NCI-H2227 treated with DMSO at 0.1 percent for 48 hours (cell line): ENCODE measurements at regions not wholly inside any gene's neighbourhood (a gene's known extent, or its start where the extent isn't known, plus 50 kb on each side); places are given as distances from the start of the nearest gene placed in this dataset.
"Not testable (repeated sequence)": the region's sequence is repeated elsewhere in the genome, so short reads cannot be mapped to it uniquely, and the experiment has no call there.

Source experiments
- DNase-seq: peaks from one replicate; lab custom pipeline; 2025; lab: John Stamatoyannopoulos, UW

- no peak for DNase-seq
Observed at GRCh38 chr5:40277161-40277906, 402.4 kb upstream of the PTGER4 start.

GRCh38 chr5:40276426-40277102, 403.2 kb upstream of the PTGER4 start:
- DNase-seq, result no peak

DNA sequence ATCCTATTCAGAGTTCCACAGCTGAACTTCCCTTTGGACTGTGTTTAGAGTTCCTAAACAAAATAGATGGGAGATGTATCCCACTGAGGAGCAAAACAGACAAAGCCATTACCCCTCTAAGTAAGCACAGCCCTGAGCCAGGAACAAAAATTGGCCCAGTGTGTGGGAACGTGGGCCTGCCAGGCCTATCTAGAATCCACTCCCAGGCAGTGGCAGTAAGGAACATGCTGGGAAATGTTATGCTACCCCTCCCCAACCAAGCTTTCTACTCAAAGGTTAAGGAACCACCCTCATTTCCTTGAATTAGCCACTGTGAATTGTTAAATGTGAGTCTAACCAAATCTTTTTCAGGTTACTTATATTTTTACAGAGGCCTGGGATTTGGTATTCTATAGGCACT, 405.1 kb upstream of the PTGER4 start:
- no peak for DNase-seq

DNA sequence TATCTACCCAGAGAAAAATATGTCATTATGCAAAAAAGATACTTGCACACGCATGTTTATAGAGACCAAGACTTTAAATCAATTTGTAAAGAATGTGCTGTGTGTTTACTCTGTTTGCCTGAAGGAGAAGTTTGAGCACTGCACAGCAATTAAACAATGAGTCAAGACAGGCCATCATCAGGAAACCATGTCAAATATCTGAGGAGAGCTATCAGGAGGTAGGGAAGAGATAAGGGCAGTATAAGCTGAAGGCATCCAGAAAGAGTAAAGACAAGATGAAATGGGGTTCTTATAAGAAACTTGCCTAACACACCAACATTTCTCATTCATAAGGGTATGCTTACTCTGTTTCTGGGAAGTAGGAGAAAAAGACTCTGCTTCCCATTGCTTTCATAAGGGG, 405.8 kb upstream of the PTGER4 start:
- DNase-seq, result no peak

GRCh38 chr5:40271476-40271875, 408.2 kb upstream of the PTGER4 start:
- no peak for DNase-seq

GRCh38 chr5:40270274-40270845, 409.4 kb upstream of the PTGER4 start:
- no peak for DNase-seq

DNA sequence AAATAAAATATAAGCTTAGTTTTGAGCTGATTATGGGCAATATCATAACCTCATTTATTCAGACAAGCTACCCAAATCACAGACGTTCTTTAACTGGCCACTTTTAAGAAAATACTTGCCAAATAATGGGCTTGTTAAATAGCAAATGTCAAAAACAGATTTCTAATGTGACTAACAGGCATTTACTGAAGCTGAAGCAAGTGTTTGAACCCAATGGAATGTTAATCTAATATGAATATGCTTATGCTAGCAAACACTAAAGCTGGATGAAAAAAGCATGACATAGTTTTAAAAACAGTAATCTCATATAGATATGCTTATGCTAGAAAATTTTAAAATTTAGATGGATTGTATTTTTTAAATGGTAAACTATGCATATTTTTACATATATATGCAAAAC, 411.6 kb upstream of the PTGER4 start:
- DNase-seq, result no peak

DNA sequence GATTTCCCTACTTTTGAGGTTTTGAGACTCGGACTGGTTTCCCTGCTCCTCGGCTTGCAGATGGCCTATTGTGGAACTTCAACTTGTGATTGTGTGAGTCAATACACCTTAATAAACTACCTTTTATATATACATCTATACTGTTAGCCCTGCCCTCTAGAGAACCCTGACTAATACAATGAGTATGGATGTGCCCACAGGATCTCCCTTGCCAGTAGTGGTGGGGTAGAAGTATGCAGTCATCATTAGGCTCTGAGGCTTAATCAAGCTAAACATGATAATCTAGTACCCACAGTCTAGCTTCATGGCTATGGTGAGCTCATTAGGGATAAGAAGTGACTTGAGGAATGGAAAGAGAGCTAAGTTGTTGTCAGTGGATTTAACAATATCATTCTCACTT, 412.8 kb upstream of the PTGER4 start:
- no peak for DNase-seq

- no peak for DNase-seq
Observed at GRCh38 chr5:40261984-40262383, 417.7 kb upstream of the PTGER4 start.

GRCh38 chr5:40260361-40260760, 419.4 kb upstream of the PTGER4 start:
- DNase-seq, result no peak

DNA sequence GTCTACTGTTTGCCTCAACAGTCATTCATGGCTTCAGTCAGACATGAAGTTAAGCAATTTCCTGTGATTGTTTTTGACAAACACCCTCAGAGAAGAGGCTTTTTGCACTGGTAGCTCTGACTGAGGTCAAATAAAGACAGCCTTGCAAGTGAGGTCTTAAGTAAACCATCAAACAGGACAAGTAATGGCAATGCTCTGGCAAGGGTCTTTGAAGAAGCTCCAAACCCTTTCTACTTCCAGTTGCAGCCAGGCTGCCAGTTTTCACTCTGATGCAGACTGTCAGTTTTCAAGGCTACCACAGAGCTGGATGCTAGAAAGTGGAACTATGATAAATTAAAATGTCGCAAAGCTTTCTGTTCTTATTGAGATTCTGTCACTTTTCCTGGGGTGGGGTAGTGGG, 421.5 kb upstream of the PTGER4 start:
- DNase-seq, result no peak

GRCh38 chr5:40240671-40241070, 439.0 kb upstream of the PTGER4 start:
- no peak for DNase-seq

DNA sequence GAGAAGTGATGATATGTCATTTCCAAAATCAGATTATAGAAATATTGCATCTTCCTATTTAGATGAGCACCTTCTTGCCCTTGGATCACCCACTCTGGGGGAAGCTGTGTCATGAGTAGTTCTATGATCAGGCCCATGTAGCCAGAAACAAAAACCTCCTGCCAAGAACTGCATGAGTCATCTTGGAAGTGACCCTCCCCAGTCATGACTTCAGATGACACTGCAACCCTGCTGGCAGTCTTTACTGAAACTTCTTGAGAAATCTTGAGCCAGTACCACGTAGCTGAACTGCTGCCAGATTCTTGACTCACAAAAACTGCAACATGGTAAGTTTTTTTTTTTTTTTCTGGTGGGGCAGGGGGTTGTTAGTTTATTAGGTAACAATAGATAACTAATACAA, 439.6 kb upstream of the PTGER4 start:
- no peak for DNase-seq

DNA sequence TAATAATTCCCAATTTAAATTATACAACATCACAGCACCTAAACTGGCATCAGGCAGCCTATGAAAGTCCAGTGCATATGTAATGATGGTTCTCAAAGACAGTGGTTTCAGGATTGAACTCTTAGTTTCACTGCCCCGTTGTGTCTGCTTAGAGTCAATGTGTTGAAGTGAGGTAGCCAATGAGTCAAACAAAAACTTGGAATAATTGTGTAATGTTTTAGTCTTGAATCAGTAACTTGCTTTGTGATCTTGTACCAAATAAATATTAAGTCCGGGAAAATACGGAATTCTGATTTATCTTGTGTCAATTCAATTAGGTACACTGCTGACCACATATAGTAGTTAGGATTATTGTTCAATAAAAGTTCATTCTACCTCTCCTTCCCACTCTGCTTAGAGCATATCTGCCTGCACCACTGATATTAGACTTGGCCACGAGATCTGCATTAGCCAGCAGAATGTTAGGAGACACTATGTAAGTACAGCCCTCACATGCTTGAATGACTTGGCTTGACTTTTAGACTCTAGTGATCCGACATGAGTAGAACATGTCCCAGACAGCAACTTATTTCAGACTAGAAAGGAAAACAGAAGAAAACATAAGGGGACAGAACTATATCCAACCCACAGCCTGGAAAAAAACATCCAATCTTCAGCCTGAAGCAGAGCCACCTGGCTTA, 441.5 kb upstream of the PTGER4 start:
- no peak for DNase-seq

DNA sequence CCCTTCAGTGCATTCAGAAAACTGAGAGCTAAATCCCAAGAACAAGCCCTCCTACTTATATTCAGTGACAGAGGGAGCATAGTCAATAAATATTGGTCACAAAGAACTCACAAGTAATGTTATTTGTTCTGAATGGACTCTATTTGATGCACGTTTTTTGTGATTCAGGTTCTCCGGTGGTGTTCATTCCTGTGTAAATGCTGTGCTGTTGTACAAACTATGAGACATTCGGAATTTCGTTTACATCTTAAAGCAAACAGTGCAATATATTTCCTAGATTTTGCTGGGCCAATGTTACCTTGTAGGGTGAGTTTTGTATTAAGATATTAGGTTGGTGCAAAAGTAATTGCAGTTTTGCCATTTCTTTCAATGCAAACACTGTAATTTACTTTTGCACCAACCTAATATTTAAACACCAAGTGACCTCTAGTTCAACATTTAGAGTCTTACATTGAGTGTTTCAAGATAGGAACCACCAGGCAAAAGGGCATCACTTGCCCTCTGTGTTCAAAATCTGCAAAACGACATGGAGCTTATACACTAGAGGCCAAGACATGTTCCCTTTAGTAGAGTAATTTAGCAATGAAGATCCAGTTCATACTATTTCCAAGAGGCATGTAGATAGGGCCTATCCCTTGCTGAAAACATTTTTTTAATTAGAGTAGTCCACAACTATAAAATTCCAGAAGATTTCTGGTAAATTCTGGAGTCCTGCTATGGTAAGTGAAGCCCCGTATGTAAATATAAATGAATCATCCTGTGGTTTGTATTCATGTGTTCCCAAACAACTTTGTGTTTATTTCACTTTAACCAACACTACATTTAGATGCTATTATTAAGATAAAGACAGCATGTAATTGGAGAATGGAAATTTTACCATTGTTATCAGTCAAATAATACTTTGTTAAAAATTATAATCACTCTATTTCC, 444.0 kb upstream of the PTGER4 start:
- DNase-seq, result no peak

DNA sequence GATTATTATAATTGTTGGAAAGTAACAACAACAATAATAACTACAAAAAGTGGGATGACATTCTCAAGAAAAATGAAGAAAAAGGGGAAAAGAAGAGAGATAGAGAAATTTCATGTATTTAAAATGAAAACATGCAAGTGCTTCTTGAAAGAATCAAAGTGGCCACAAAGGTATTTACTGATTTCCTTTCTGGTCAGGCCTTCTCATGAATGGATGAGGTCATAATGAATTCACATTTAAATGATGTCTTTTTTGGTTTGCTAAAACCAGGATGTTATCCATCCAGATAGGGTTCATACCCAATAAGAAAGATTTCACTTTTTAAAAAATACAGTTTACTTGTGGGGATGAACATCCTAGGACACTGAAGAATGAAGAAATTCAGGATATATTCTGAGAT, 446.4 kb upstream of the PTGER4 start:
- no peak for DNase-seq

GRCh38 chr5:40227931-40228330, 451.8 kb upstream of the PTGER4 start:
- no peak for DNase-seq

- no peak for DNase-seq
Observed at GRCh38 chr5:40227366-40227765, 452.3 kb upstream of the PTGER4 start.

- no peak for DNase-seq
Observed at GRCh38 chr5:40226906-40227305, 452.8 kb upstream of the PTGER4 start.

DNA sequence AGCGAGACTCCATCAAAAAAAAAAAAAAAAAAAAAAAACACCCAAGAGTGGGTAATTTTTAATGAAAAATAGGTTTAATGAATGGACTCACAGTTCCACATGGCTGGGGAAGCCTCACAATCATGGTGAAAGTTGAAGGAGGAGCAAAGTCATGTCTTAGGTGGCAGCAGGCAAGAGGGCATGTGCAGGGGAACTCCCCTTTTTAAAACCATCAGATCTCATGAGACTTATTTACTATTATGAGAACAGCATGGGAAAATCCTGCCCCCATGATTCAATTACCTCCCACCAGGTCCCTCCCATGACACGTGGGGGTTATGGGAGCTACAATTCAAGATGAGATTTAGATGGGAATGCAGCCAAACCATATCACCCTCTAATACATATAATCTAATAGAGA, 454.6 kb upstream of the PTGER4 start:
- not testable (repeated sequence) for DNase-seq

- no peak for DNase-seq
Observed at GRCh38 chr5:40224421-40224820, 455.3 kb upstream of the PTGER4 start.

- DNase-seq, result no peak
Observed at GRCh38 chr5:40223884-40224402, 455.8 kb upstream of the PTGER4 start.
